A673 (cell line): ENCODE measurements at regions not wholly inside any gene's neighbourhood (a gene's known extent, or its start where the extent isn't known, plus 50 kb on each side); places are given as distances from the start of the nearest gene placed in this dataset.

ENCODE experiments used
- BruUV-seq: library from RNA; stranded (reverse); fragments of 400-500 nt; replicated peaks from 2 replicates; lab custom pipeline; 2021; lab: Mats Ljungman, UMichigan
- CTCF ChIA-PET: fragments of 300-600 bp; sonication (Branson Sonifier 250); formaldehyde crosslinking; loops from one replicate; lab custom pipeline; 2022; ENCODE audit warnings: antibody characterized with exemption; lab: Charles Lee
- POLR2A ChIA-PET: fragments of 300-600 bp; sonication (Branson Sonifier 250); formaldehyde crosslinking; loops from one replicate; lab custom pipeline; 2022; ENCODE audit warnings: antibody characterized with exemption; ENCODE audit not compliant: low non-redundant PET; lab: Charles Lee
- DNase-seq: peaks from one replicate; pipeline ENCODE4 v3.0.0-alpha.2; 2015; ENCODE audit warnings: low spot score
- H3K27ac ChIP-seq: fragments of 200-600 bp; sonication (generic); 2 replicates; pipeline ENCODE4 v1.5.1; 2016; ENCODE audit warnings: mixed run types, low read depth, mild to moderate bottlenecking, mixed read lengths, antibody characterized with exemption, low read length; ENCODE audit not compliant: poor library complexity, severe bottlenecking
- H3K27me3 ChIP-seq: fragments of 200-600 bp; sonication (generic); replicated peaks from 2 replicates; pipeline ENCODE4 v1.6.1; 2017; ENCODE audit warnings: mixed run types, low read depth, mild to moderate bottlenecking, mixed read lengths, antibody characterized with exemption, low read length; ENCODE audit not compliant: insufficient read depth, poor library complexity
- H3K36me3 ChIP-seq: fragments of 200-600 bp; sonication (generic); 2 replicates; pipeline ENCODE4 v1.6.1; 2016; ENCODE audit warnings: mixed run types, mild to moderate bottlenecking, mixed read lengths, antibody characterized with exemption, low read length; ENCODE audit not compliant: insufficient read depth, poor library complexity, severe bottlenecking
- H3K4me1 ChIP-seq: fragments of 200-600 bp; sonication (generic); 2 replicates; pipeline ENCODE4 v1.6.1; 2017; ENCODE audit warnings: mixed run types, mild to moderate bottlenecking, mixed read lengths, antibody characterized with exemption, low read length; ENCODE audit not compliant: insufficient read depth, poor library complexity, severe bottlenecking
- H3K4me3 ChIP-seq: fragments of 200-600 bp; sonication (generic); 2 replicates; pipeline ENCODE4 v1.5.1; 2016; ENCODE audit warnings: low read depth, mixed run types, mild to moderate bottlenecking, mixed read lengths, low read length; ENCODE audit not compliant: poor library complexity, severe bottlenecking
- H3K9me3 ChIP-seq: fragments of 200-600 bp; sonication (generic); 2 replicates; pipeline ENCODE4 v1.6.1; 2016; ENCODE audit warnings: mixed run types, low read depth, mild to moderate bottlenecking, mixed read lengths, antibody characterized with exemption, low read length; ENCODE audit not compliant: poor library complexity, severe bottlenecking
- EZH2 ChIP-seq: fragments of 200-600 bp; sonication (generic); IDR thresholded peaks from 2 replicates; pipeline ENCODE4 v1.6.1; 2017; ENCODE audit warnings: borderline replicate concordance, low read depth, mild to moderate bottlenecking, mixed read lengths, antibody characterized with exemption, low read length; ENCODE audit not compliant: poor library complexity, severe bottlenecking
- intact Hi-C: fragments of 100-400 bp; cut with micrococcal nuclease; formaldehyde crosslinking; loops from one replicate; pipeline ENCODE4 v1.10.0; 2022; ENCODE audit not compliant: unreplicated experiment
- TF ChIP-seq, protein P1 (sequence below): fragments of 300-800, 200-600 bp; sonication (generic); conservative IDR thresholded peaks from 2 replicates; pipeline ENCODE4 v1.5.1; 2017; ENCODE audit warnings: low read depth, mild to moderate bottlenecking, antibody characterized with exemption, low read length, moderate library complexity, mixed read lengths

DNA sequence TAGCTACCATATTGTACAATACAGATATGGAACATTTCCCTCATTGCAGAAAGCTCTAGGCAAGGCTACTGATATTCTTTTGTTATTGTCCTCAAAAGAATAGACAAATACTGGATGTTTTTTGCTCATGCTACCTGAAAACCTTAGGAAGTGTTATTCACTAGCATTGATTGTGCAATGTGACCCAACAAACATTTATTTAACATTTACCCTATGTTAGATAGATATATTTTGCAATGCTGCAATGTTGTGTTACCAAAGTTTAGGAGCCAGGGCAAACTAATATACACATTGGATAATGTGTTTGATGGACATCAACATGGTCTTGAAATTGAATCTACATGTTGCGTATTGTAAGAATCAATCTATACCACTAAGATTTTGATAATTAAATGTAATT is 112.8 kb upstream of the CREB5 start:
- no peaks in the 10 kb centered on the region for H3K4me1 ChIP-seq
- BruUV-seq: no TSS peak
- H3K27ac ChIP-seq: no peak overlapping the region
- no peak for DNase-seq
- no peaks in the 10 kb centered on the region for H3K36me3 ChIP-seq
- CTCF ChIA-PET: no interaction called here
- intact Hi-C loops: loop anchor here (5.0 to 10.0 kb wide), 2 partner anchors 328 to 555 kb away; no protein-coding TSS in a partner anchor
- H3K27me3 ChIP-seq: no peaks in the 10 kb centered on the region
- POLR2A ChIA-PET: no interaction called here
- TF ChIP-seq, protein P1, sequence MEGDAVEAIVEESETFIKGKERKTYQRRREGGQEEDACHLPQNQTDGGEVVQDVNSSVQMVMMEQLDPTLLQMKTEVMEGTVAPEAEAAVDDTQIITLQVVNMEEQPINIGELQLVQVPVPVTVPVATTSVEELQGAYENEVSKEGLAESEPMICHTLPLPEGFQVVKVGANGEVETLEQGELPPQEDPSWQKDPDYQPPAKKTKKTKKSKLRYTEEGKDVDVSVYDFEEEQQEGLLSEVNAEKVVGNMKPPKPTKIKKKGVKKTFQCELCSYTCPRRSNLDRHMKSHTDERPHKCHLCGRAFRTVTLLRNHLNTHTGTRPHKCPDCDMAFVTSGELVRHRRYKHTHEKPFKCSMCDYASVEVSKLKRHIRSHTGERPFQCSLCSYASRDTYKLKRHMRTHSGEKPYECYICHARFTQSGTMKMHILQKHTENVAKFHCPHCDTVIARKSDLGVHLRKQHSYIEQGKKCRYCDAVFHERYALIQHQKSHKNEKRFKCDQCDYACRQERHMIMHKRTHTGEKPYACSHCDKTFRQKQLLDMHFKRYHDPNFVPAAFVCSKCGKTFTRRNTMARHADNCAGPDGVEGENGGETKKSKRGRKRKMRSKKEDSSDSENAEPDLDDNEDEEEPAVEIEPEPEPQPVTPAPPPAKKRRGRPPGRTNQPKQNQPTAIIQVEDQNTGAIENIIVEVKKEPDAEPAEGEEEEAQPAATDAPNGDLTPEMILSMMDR: no peak
- no peak for TF ChIP-seq EZH2
- no peak overlapping the region for H3K4me3 ChIP-seq
- H3K9me3 ChIP-seq: no peaks in the 10 kb centered on the region

DNA sequence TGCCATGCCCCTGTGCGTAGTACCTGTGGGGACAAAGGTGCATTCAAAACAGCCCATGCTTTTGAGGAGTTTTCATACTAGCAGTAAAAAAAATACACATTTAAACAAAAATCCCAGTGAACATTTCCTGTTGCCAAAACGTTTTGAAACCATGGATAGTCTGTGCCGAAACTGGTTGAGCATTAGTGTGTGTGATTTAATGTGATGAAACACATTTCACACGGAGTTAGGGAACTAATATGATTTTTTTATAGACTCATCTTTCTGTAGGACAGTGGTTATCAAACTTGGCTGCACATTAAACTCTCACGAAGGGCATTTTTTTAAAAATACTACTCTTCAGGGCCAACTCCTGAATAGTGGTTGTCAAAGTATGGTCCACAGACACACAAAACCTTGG is 111.8 kb upstream of the CREB5 start:
- H3K4me3 ChIP-seq: no peak overlapping the region
- ChIA-PET CTCF (no interaction called here), POLR2A (no interaction called here)
- H3K27me3 ChIP-seq: no peaks in the 10 kb centered on the region
- no TSS peak for BruUV-seq
- no peaks in the 10 kb centered on the region for H3K9me3 ChIP-seq
- no peaks in the 10 kb centered on the region for H3K36me3 ChIP-seq
- DNase-seq: no peak
- TF ChIP-seq, protein P1: no peak
- TF ChIP-seq EZH2: no peak
- intact Hi-C loops: no loop called here
- H3K27ac ChIP-seq: no peak overlapping the region
- H3K4me1 ChIP-seq: no peaks in the 10 kb centered on the region

DNA sequence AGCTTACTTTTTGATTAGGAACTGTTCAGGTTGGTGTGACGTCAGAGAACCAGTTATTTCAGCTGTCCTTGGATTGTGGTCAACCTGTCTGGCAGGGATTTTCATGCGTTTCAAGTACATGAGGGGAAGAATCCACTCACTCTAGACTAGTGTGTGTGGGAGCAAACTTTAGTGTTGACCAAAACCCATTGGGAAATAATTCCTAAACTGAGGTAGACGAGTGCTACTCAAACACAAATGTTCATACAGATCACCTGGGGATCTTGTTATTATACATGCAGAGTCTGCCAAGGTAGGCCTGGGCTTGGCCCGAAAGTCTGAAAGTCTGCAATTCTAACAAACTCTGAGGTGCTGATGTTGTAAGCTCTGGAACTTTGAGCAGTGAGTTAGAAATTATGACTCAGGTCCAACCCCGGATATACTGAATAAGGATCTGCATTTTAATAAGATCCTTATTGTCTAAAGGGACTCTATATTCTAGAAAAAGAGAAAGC is 111.1 kb upstream of the CREB5 start:
- H3K4me1 ChIP-seq: no peaks in the 10 kb centered on the region
- ChIA-PET CTCF (no interaction called here), POLR2A (no interaction called here)
- H3K27me3 ChIP-seq: no peaks in the 10 kb centered on the region
- no peak overlapping the region for H3K4me3 ChIP-seq
- H3K36me3 ChIP-seq: no peaks in the 10 kb centered on the region
- no TSS peak for BruUV-seq
- TF ChIP-seq, protein P1: no peak
- no peak overlapping the region for H3K27ac ChIP-seq
- intact Hi-C loops: no loop called here
- DNase-seq: peak; percentile 11
- no peaks in the 10 kb centered on the region for H3K9me3 ChIP-seq
